ENCODE measurements at regions not wholly inside any gene's neighbourhood (a gene's known extent, or its start where the extent isn't known, plus 50 kb on each side); places are given as distances from the start of the nearest gene placed in this dataset.

- TF ChIP-seq TAF7 (optimal IDR thresholded peaks at IDR 0.05; ENCODE audit: borderline replicate concordance, low read depth, low read length) (no peak), CREB1 (IDR thresholded peaks at IDR 0.05) (no peak)
Observed at GRCh38 chr2:37427241-37427640, 82.8 kb downstream of the QPCT start (continued).

All from H1 (cell line).